ENCODE measurements at regions not wholly inside any gene's neighbourhood (a gene's known extent, or its start where the extent isn't known, plus 50 kb on each side); places are given as distances from the start of the nearest gene placed in this dataset.

GRCh38 chr19:27767234-27767633 lies 1445.7 kb downstream of the UQCRFS1 start:
- DNase-seq (ENCODE audit: low spot score) (no peak), ATAC-seq (ENCODE audit: insufficient number of reproducible peaks, low FRiP score, low read depth) (no peak)
- H3K27me3 ChIP-seq (replicated peaks; ENCODE audit: insufficient read depth) = no peaks in the 10 kb centered on the region
- no peak for TF ChIP-seq CTCF (IDR thresholded peaks at IDR 0.05)
- H3K4me1 ChIP-seq (ENCODE audit: control insufficient read depth in 1 of 2, low read depth in 2 of 2) = no peaks in the 10 kb centered on the region
- H3K4me3 ChIP-seq = no peak overlapping the region
- peaks cover 86% of the 10 kb centered on the region for H3K9me3 ChIP-seq
- H3K27ac ChIP-seq = no peak overlapping the region
- peaks cover 4% of the 10 kb centered on the region for H3K36me3 ChIP-seq

GRCh38 chr19:27765912-27766725 lies 1446.8 kb downstream of the UQCRFS1 start:
- ATAC-seq (ENCODE audit: insufficient number of reproducible peaks, low FRiP score, low read depth) = no peak
- no peaks in the 10 kb centered on the region for H3K27me3 ChIP-seq (replicated peaks; ENCODE audit: insufficient read depth)
- no peak overlapping the region for H3K4me3 ChIP-seq
- TF ChIP-seq CTCF (IDR thresholded peaks at IDR 0.05) = no peak
- H3K9me3 ChIP-seq = peaks cover 85% of the 10 kb centered on the region
- no peak overlapping the region for H3K27ac ChIP-seq
- H3K4me1 ChIP-seq (ENCODE audit: control insufficient read depth in 1 of 2, low read depth in 2 of 2) = no peaks in the 10 kb centered on the region
- peaks cover 4% of the 10 kb centered on the region for H3K36me3 ChIP-seq
- DNase-seq (ENCODE audit: low spot score) = no peak

GRCh38 chr19:27765397-27765796 lies 1447.6 kb downstream of the UQCRFS1 start:
- DNase-seq (ENCODE audit: low spot score) (no peak), ATAC-seq (ENCODE audit: insufficient number of reproducible peaks, low FRiP score, low read depth) (no peak)
- no peak for TF ChIP-seq CTCF (IDR thresholded peaks at IDR 0.05)
- peaks cover 85% of the 10 kb centered on the region for H3K9me3 ChIP-seq
- no peaks in the 10 kb centered on the region for H3K27me3 ChIP-seq (replicated peaks; ENCODE audit: insufficient read depth)
- H3K27ac ChIP-seq = no peak overlapping the region
- peaks cover 4% of the 10 kb centered on the region for H3K36me3 ChIP-seq
- no peak overlapping the region for H3K4me3 ChIP-seq
- no peaks in the 10 kb centered on the region for H3K4me1 ChIP-seq (ENCODE audit: control insufficient read depth in 1 of 2, low read depth in 2 of 2)

- Histone ChIP-seq H3K9me3 (peaks cover 86% of the 10 kb centered on the region), H3K27me3 (replicated peaks; ENCODE audit: insufficient read depth) (no peaks in the 10 kb centered on the region), H3K4me1 (ENCODE audit: control insufficient read depth in 1 of 2, low read depth in 2 of 2) (no peaks in the 10 kb centered on the region), H3K27ac (no peak overlapping the region), H3K4me3 (no peak overlapping the region), H3K36me3 (peaks cover 4% of the 10 kb centered on the region)
- no peak for TF ChIP-seq CTCF (IDR thresholded peaks at IDR 0.05)
- no peak for DNase-seq (ENCODE audit: low spot score)
- ATAC-seq (ENCODE audit: insufficient number of reproducible peaks, low FRiP score, low read depth) = no peak
Measured at GRCh38 chr19:27764186-27764804, 1448.7 kb downstream of the UQCRFS1 start.

GRCh38 chr19:27762933-27763332 lies 1450.0 kb downstream of the UQCRFS1 start:
- H3K4me1 ChIP-seq (ENCODE audit: control insufficient read depth in 1 of 2, low read depth in 2 of 2) = no peaks in the 10 kb centered on the region
- ATAC-seq (ENCODE audit: insufficient number of reproducible peaks, low FRiP score, low read depth) (no peak), DNase-seq (ENCODE audit: low spot score) (no peak)
- no peaks in the 10 kb centered on the region for H3K27me3 ChIP-seq (replicated peaks; ENCODE audit: insufficient read depth)
- peaks cover 4% of the 10 kb centered on the region for H3K36me3 ChIP-seq
- no peak overlapping the region for H3K4me3 ChIP-seq
- no peak for TF ChIP-seq CTCF (IDR thresholded peaks at IDR 0.05)
- no peak overlapping the region for H3K27ac ChIP-seq
- peaks cover 87% of the 10 kb centered on the region for H3K9me3 ChIP-seq
